ENCODE measurements at regions not wholly inside any gene's neighbourhood (a gene's known extent, or its start where the extent isn't known, plus 50 kb on each side); places are given as distances from the start of the nearest gene placed in this dataset.
"Not testable (repeated sequence)": the region's sequence is repeated elsewhere in the genome, so short reads cannot be mapped to it uniquely, and the experiment has no call there.

- ATAC-seq (no peak), DNase-seq (no peak)
- Mint-ChIP-seq H3K9me3 (no peaks in the 10 kb centered on the region), H3K4me3 (no peak overlapping the region), H3K27me3 (ENCODE audit: low read depth) (no peaks in the 10 kb centered on the region), H3K36me3 (ENCODE audit: insufficient read depth) (no peaks in the 10 kb centered on the region), H3K4me1 (ENCODE audit: low read depth) (peaks cover 7% of the 10 kb centered on the region)
These were observed 99.8 kb downstream of the TRIM69 start for GRCh38 chr15:44836094-44836493.

DNA sequence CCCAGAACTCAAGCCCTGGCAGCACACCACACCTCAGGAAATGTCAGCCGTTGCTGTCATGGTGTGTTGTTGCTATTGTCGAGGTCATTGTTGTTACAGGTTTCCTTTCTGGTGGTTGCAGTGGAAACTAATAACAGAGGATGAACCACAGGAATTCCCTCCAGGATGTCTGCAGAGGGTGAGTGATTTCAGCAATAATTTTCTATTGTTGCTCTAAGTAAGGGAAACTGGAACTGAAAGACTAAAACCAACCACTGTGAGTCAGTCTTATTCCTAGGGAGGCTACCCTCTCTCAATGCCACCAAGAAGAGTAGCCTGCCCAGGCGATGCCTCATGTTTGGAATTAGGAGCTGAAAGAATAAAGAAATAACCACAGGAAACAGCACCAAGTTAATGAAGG lies 102.6 kb downstream of the TRIM69 start:
- not testable (repeated sequence) for DNase-seq; H3K9me3 Mint-ChIP-seq; H3K4me3 Mint-ChIP-seq; H3K36me3 Mint-ChIP-seq (ENCODE audit: insufficient read depth); H3K27me3 Mint-ChIP-seq (ENCODE audit: low read depth); H3K4me1 Mint-ChIP-seq (ENCODE audit: low read depth)
- peak in 1 of 2 donors; percentile 54 for ATAC-seq

- ATAC-seq; H3K27me3 Mint-ChIP-seq (ENCODE audit: low read depth); H3K9me3 Mint-ChIP-seq: not testable (repeated sequence)
These were observed 105.4 kb downstream of the TRIM69 start for GRCh38 chr15:44841762-44842161.

GRCh38 chr15:44842883-44843282 lies 106.6 kb downstream of the TRIM69 start:
- not testable (repeated sequence) for H3K4me1 Mint-ChIP-seq (ENCODE audit: low read depth); H3K36me3 Mint-ChIP-seq (ENCODE audit: insufficient read depth); H3K9me3 Mint-ChIP-seq; H3K4me3 Mint-ChIP-seq; ATAC-seq; H3K27me3 Mint-ChIP-seq (ENCODE audit: low read depth); DNase-seq

More at GRCh38 chr15:44841762-44842161, 105.4 kb downstream of the TRIM69 start:
- not testable (repeated sequence) for H3K4me1 Mint-ChIP-seq (ENCODE audit: low read depth); H3K36me3 Mint-ChIP-seq (ENCODE audit: insufficient read depth); DNase-seq; H3K4me3 Mint-ChIP-seq

- not testable (repeated sequence) for H3K4me1 Mint-ChIP-seq (ENCODE audit: low read depth); H3K4me3 Mint-ChIP-seq; H3K36me3 Mint-ChIP-seq (ENCODE audit: insufficient read depth)
These were observed 108.6 kb downstream of the TRIM69 start for GRCh38 chr15:44844936-44845335.

GRCh38 chr15:44846156-44846555 lies 109.8 kb downstream of the TRIM69 start:
- H3K4me3 Mint-ChIP-seq: not testable (repeated sequence)

More at GRCh38 chr15:44844936-44845335, 108.6 kb downstream of the TRIM69 start:
- ATAC-seq; DNase-seq; H3K9me3 Mint-ChIP-seq; H3K27me3 Mint-ChIP-seq (ENCODE audit: low read depth): not testable (repeated sequence)

GRCh38 chr15:44847555-44847954 lies 108.9 kb upstream of the TERB2 start:
- H3K9me3 Mint-ChIP-seq; H3K27me3 Mint-ChIP-seq (ENCODE audit: low read depth); DNase-seq; ATAC-seq; H3K4me3 Mint-ChIP-seq; H3K4me1 Mint-ChIP-seq (ENCODE audit: low read depth); H3K36me3 Mint-ChIP-seq (ENCODE audit: insufficient read depth): not testable (repeated sequence)

More at GRCh38 chr15:44846156-44846555, 109.8 kb downstream of the TRIM69 start:
- not testable (repeated sequence) for ATAC-seq; H3K27me3 Mint-ChIP-seq (ENCODE audit: low read depth); H3K9me3 Mint-ChIP-seq; H3K4me1 Mint-ChIP-seq (ENCODE audit: low read depth); DNase-seq; H3K36me3 Mint-ChIP-seq (ENCODE audit: insufficient read depth)

DNA sequence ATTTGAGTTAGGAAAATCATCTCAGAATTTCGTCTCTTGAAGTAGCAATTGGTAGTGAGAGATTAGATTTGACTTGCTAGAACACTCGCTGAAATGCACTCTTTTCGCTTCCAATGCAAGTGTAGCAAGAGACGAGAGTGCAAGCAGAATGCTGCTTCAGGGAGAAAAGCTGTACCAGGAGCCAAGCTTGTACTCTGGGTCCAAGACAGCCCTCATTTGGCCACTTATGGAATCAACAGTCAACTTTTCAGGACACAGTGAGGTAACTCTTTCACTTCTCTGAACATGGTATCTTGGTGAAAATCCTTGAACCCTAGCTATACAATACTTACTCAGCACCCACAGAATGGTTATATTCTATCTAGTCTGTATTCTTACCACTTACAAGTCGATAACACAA lies 107.6 kb upstream of the TERB2 start:
- not testable (repeated sequence) for H3K27me3 Mint-ChIP-seq (ENCODE audit: low read depth); H3K36me3 Mint-ChIP-seq (ENCODE audit: insufficient read depth); H3K4me1 Mint-ChIP-seq (ENCODE audit: low read depth); ATAC-seq; H3K9me3 Mint-ChIP-seq; H3K4me3 Mint-ChIP-seq; DNase-seq

- H3K4me3 Mint-ChIP-seq, ATAC-seq: not testable (repeated sequence)
These were observed 106.6 kb upstream of the TERB2 start for GRCh38 chr15:44849701-44850403.

DNA sequence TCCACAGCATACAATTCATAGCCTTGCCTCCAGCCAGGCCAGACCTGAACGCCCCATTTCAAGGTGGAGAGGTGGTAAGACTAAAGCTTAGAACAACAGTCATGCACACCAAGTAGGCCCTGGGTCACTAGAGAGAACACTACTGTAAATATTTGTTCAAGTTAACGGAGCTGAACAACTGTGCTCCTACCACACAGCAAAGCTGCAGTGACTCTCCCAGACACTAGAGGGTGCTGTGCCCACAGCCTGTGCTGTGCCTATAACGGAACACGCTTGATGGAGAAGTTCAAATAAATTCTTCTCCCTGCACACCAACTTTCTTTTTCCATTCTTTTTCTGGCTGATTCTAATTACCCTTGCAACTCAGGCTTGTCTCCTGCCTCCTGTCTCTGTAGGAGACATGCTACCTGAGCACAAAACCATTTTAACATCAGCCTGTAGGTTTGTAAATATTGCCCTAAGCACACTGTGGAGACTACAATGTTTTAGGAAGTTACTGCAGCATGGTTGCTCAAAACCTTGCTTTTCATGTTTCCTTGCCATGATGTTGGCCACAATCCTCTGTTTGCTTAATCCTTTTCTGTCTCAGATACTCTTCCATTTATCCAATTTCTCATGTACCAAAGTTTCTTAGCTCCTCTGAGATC lies 103.1 kb upstream of the TERB2 start:
- H3K9me3 Mint-ChIP-seq: not testable (repeated sequence)
- DNase-seq: peak; percentile 62

More at GRCh38 chr15:44849701-44850403, 106.6 kb upstream of the TERB2 start:
- DNase-seq; H3K36me3 Mint-ChIP-seq (ENCODE audit: insufficient read depth); H3K9me3 Mint-ChIP-seq; H3K27me3 Mint-ChIP-seq (ENCODE audit: low read depth); H3K4me1 Mint-ChIP-seq (ENCODE audit: low read depth): not testable (repeated sequence)

GRCh38 chr15:44854696-44855095 lies 101.8 kb upstream of the TERB2 start:
- not testable (repeated sequence) for ATAC-seq; H3K9me3 Mint-ChIP-seq; H3K4me1 Mint-ChIP-seq (ENCODE audit: low read depth); H3K36me3 Mint-ChIP-seq (ENCODE audit: insufficient read depth); H3K4me3 Mint-ChIP-seq; DNase-seq; H3K27me3 Mint-ChIP-seq (ENCODE audit: low read depth)

More for the DNA sequence above, 103.1 kb upstream of the TERB2 start:
- not testable (repeated sequence) for H3K27me3 Mint-ChIP-seq (ENCODE audit: low read depth); H3K4me3 Mint-ChIP-seq; H3K36me3 Mint-ChIP-seq (ENCODE audit: insufficient read depth); H3K4me1 Mint-ChIP-seq (ENCODE audit: low read depth)
- ATAC-seq: peak; percentile 93 to 96

DNA sequence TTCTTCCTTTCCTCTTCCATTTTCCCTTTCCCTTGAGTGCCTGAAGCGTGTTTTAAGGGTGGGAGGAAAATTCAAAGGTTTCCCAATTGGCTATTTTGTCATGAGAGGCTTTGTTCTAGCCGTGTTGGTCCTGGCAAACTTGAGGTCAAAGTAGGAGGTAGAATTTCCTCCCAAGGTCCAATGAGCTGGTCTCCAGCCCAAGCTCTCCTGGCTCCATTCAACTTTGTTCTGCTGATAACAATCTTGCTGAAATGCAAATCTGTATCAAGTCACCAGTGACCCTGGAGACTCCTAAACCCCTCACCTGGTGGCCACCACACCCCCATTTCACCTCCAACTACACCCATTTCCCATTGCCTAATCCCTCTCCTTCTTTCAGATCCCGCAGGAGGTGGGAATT lies 100.2 kb upstream of the TERB2 start:
- ATAC-seq; H3K36me3 Mint-ChIP-seq (ENCODE audit: insufficient read depth): not testable (repeated sequence)

GRCh38 chr15:44857164-44857710 lies 99.2 kb upstream of the TERB2 start:
- not testable (repeated sequence) for H3K9me3 Mint-ChIP-seq; H3K4me1 Mint-ChIP-seq (ENCODE audit: low read depth); H3K27me3 Mint-ChIP-seq (ENCODE audit: low read depth); H3K4me3 Mint-ChIP-seq; H3K36me3 Mint-ChIP-seq (ENCODE audit: insufficient read depth); DNase-seq
- ATAC-seq: peak in 1 of 2 donors; percentile 20

More for the DNA sequence above, 100.2 kb upstream of the TERB2 start:
- H3K4me1 Mint-ChIP-seq (ENCODE audit: low read depth); H3K27me3 Mint-ChIP-seq (ENCODE audit: low read depth); H3K4me3 Mint-ChIP-seq; DNase-seq; H3K9me3 Mint-ChIP-seq: not testable (repeated sequence)

DNA sequence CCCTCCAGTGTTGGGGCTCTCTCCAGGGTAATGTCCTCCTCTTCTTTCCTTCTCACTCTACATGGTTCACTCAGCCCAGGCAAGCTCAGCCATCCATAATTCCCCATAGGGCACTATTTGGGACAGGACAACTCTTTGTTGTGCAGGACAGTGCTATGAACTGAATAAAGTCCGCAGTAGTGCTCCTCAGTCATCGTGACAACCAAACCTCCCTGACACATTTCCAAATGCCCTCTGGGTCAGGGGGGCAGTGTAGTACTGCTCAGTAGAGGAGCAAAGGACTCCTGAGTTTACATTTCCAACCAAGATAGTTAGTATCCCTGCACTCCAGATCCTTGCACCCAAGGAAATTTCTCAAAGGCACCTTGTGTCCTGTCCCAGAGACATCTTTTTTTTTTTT lies 97.4 kb upstream of the TERB2 start:
- not testable (repeated sequence) for H3K27me3 Mint-ChIP-seq (ENCODE audit: low read depth); H3K9me3 Mint-ChIP-seq; DNase-seq; ATAC-seq; H3K36me3 Mint-ChIP-seq (ENCODE audit: insufficient read depth); H3K4me3 Mint-ChIP-seq; H3K4me1 Mint-ChIP-seq (ENCODE audit: low read depth)

GRCh38 chr15:44860168-44860567 lies 96.3 kb upstream of the TERB2 start:
- not testable (repeated sequence) for H3K36me3 Mint-ChIP-seq (ENCODE audit: insufficient read depth); H3K4me3 Mint-ChIP-seq; H3K27me3 Mint-ChIP-seq (ENCODE audit: low read depth); H3K4me1 Mint-ChIP-seq (ENCODE audit: low read depth); ATAC-seq; H3K9me3 Mint-ChIP-seq; DNase-seq

All from activated T-cell treated with anti-CD3 and anti-CD28 coated beads, Interleukin-2, amount 50 U/mL, for 4 hours (primary cell).